MCF 10A (cell line): ENCODE measurements at regions not wholly inside any gene's neighbourhood (a gene's known extent, or its start where the extent isn't known, plus 50 kb on each side); places are given as distances from the start of the nearest gene placed in this dataset.

Source experiments
- BruUV-seq: library from RNA; stranded (reverse); fragments of 400-500 nt; replicated peaks from 2 replicates; lab custom pipeline; 2021; lab: Mats Ljungman, UMichigan
- CTCF ChIA-PET: fragments of 300-600 bp; sonication (Branson Sonifier 250); formaldehyde crosslinking; extraction: SDS; loops from one replicate; lab custom pipeline; 2021; ENCODE audit warnings: antibody characterized with exemption, inconsistent platforms; lab: Yijun Ruan, JAX
- POLR2A ChIA-PET: fragments of 300-600, 350-650 bp; sonication (Branson Sonifier 250); formaldehyde crosslinking; extraction: SDS; loops from one replicate; lab custom pipeline; 2020; ENCODE audit warnings: antibody characterized with exemption, inconsistent platforms; lab: Yijun Ruan, JAX
- DNase-seq: peaks from one replicate; pipeline ENCODE4 v3.0.0-alpha.2; 2018; ENCODE audit not compliant: unreplicated experiment
- H3K27ac Mint-ChIP-seq: one replicate; pipeline ENCODE4 v1.8.0; 2022; ENCODE audit warnings: mild to moderate bottlenecking, low read depth, mixed read lengths; ENCODE audit not compliant: unreplicated experiment
- H3K27me3 Mint-ChIP-seq: one replicate; pipeline ENCODE4 v1.8.0; 2022; ENCODE audit warnings: mixed read lengths; ENCODE audit not compliant: insufficient read depth, unreplicated experiment
- H3K36me3 Mint-ChIP-seq: one replicate; pipeline ENCODE4 v1.8.0; 2022; ENCODE audit warnings: mild to moderate bottlenecking, moderate library complexity, mixed read lengths; ENCODE audit not compliant: insufficient read depth, unreplicated experiment
- H3K4me1 Mint-ChIP-seq: one replicate; pipeline ENCODE4 v1.8.0; 2022; ENCODE audit warnings: mixed read lengths; ENCODE audit not compliant: insufficient read depth, unreplicated experiment
- H3K4me3 Mint-ChIP-seq: one replicate; pipeline ENCODE4 v1.8.0; 2022; ENCODE audit warnings: mild to moderate bottlenecking, moderate library complexity, mixed read lengths; ENCODE audit not compliant: unreplicated experiment
- H3K9me3 Mint-ChIP-seq: one replicate; pipeline ENCODE4 v1.8.0; 2022; ENCODE audit warnings: mixed read lengths; ENCODE audit not compliant: unreplicated experiment
- intact Hi-C: fragments of 100-400 bp; cut with micrococcal nuclease; formaldehyde crosslinking; loops from 2 replicates; pipeline ENCODE4 v1.14.1; 2022
- TF ChIP-seq, protein P1 (sequence below): fragments of 200-600 bp; IDR thresholded peaks from one replicate; pipeline ENCODE4 v1.8.0; 2022; ENCODE audit warnings: antibody characterized with exemption, mild to moderate bottlenecking; ENCODE audit not compliant: unreplicated experiment

DNA sequence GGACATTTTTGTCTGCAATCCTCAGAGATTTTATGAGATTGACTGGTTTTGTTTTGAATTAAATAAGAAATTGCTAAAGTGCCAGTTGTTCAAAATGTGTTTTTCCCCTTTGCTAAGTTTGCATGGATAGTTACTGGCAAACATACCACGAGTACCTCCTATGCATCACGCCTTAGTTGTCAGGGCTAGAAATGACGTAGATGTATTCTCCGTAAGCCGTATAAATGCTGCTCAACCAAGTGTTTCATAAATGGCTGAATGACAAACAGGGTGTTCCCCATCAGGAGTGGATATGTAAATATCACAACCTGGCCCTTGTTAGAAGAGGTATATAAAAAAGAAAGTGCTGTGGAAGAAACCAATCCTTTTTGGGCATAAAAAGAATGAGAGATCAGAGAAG lies 341.1 kb upstream of the ZFP64 start:
- intact Hi-C loops, result no loop called here
- Mint-ChIP-seq H3K4me3 (no peak overlapping the region), H3K4me1 (no peaks in the 10 kb centered on the region), H3K9me3 (peaks cover 15% of the 10 kb centered on the region), H3K27me3 (no peaks in the 10 kb centered on the region), H3K27ac (no peak overlapping the region), H3K36me3 (no peaks in the 10 kb centered on the region)
- DNase-seq, result no peak
- BruUV-seq, result no TSS peak
- CTCF ChIA-PET, result interaction anchor here (0.6 to 0.8 kb wide), 2 partner anchors 32 to 360 kb away, joined by 3 to 4 read pairs; no protein-coding TSS in a partner anchor
- TF ChIP-seq, protein P1, sequence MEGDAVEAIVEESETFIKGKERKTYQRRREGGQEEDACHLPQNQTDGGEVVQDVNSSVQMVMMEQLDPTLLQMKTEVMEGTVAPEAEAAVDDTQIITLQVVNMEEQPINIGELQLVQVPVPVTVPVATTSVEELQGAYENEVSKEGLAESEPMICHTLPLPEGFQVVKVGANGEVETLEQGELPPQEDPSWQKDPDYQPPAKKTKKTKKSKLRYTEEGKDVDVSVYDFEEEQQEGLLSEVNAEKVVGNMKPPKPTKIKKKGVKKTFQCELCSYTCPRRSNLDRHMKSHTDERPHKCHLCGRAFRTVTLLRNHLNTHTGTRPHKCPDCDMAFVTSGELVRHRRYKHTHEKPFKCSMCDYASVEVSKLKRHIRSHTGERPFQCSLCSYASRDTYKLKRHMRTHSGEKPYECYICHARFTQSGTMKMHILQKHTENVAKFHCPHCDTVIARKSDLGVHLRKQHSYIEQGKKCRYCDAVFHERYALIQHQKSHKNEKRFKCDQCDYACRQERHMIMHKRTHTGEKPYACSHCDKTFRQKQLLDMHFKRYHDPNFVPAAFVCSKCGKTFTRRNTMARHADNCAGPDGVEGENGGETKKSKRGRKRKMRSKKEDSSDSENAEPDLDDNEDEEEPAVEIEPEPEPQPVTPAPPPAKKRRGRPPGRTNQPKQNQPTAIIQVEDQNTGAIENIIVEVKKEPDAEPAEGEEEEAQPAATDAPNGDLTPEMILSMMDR, result no peak
- POLR2A ChIA-PET, result no interaction called here

DNA sequence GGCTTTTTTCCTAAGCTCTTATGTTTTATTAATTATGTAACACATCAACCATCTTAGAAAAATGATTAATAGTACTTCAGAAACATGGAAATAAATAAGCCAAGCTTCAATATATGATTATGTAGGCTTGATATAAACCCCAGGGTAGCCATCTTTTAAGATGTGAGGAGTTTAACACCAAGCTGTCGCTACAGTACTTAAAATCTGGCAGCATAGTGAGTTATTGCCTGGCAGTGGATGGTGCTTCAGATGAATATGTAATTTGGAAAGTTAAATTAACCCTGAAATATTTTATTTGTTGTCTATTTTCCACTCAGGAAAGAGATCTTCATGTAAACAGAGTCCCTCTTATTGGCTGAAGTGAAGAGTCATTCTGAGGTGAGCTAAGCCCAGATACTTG lies 339.0 kb upstream of the ZFP64 start:
- H3K27me3 Mint-ChIP-seq, result no peaks in the 10 kb centered on the region
- ChIA-PET CTCF (interaction anchor here (0.7 to 1.0 kb wide), 3 partner anchors 18 to 285 kb away, joined by 3 read pairs; no protein-coding TSS in a partner anchor), POLR2A (no interaction called here)
- BruUV-seq, result no TSS peak
- no peak overlapping the region for H3K4me3 Mint-ChIP-seq
- no peak for DNase-seq
- H3K27ac Mint-ChIP-seq, result no peak overlapping the region
- no peaks in the 10 kb centered on the region for H3K36me3 Mint-ChIP-seq
- H3K9me3 Mint-ChIP-seq, result peaks cover 15% of the 10 kb centered on the region
- no peaks in the 10 kb centered on the region for H3K4me1 Mint-ChIP-seq
- intact Hi-C loops, result no loop called here
- TF ChIP-seq, protein P1, result no peak

DNA sequence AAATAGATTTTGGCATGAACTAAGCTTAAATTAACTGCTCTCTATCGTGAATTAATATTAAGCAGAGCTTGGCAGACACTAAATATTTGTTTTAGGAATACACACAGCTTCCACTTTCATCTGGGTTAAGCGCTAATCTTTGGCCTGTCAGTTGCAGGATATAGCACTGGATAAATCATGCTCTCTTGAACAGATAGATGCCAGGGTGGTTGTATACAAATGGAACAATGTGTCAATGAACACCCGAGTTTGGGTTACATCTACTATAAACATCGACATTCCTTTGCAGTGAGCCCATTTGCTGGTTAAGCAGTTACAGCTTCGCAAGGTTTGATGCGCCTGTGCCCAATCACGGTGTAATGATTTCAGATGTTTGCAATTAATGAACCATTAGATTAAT lies 338.2 kb upstream of the ZFP64 start:
- H3K4me1 Mint-ChIP-seq, result no peaks in the 10 kb centered on the region
- no peak for DNase-seq
- no peak overlapping the region for H3K4me3 Mint-ChIP-seq
- H3K27me3 Mint-ChIP-seq, result no peaks in the 10 kb centered on the region
- BruUV-seq, result no TSS peak
- no peaks in the 10 kb centered on the region for H3K36me3 Mint-ChIP-seq
- peaks cover 15% of the 10 kb centered on the region for H3K9me3 Mint-ChIP-seq
- CTCF ChIA-PET, result interaction anchor here (0.6 to 1.0 kb wide), 3 partner anchors 17 to 603 kb away, joined by 3 read pairs; no protein-coding TSS in a partner anchor
- TF ChIP-seq, protein P1, result no peak
- no peak overlapping the region for H3K27ac Mint-ChIP-seq
- intact Hi-C loops, result no loop called here
- POLR2A ChIA-PET, result no interaction called here

DNA sequence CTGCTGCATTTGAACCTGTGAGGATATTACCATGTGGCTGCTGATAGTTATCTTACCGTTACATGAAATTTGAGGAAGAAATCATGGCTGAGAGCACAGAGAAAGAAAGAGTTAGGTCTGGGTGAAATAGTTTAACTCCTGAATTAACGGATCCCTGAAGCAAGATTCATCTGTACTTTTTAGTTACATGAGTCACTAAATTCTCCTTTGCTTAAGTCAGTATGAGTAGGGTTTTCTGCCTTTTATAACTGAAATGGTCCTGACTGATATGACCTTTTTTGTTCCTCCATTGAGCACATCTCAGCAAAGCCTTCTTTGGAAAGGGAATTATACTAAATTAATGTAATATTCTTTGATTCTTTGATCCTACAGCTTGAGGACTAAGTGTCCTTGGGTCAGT lies 333.3 kb upstream of the ZFP64 start:
- intact Hi-C loops, result no loop called here
- ChIA-PET CTCF (no interaction called here), POLR2A (no interaction called here)
- Mint-ChIP-seq H3K4me1 (no peaks in the 10 kb centered on the region), H3K4me3 (no peak overlapping the region), H3K27ac (no peak overlapping the region), H3K9me3 (no peaks in the 10 kb centered on the region), H3K27me3 (no peaks in the 10 kb centered on the region), H3K36me3 (no peaks in the 10 kb centered on the region)
- DNase-seq, result no peak
- BruUV-seq, result no TSS peak
- TF ChIP-seq, protein P1, result no peak
